ENCODE measurements at regions not wholly inside any gene's neighbourhood (a gene's known extent, or its start where the extent isn't known, plus 50 kb on each side); places are given as distances from the start of the nearest gene placed in this dataset.

- TF ChIP-seq ZNF512 (CRISPR knock-in tag; IDR thresholded peaks at IDR 0.05) (no peak), ZNF746 (CRISPR knock-in tag; IDR thresholded peaks at IDR 0.05) (no peak), STAT6 (CRISPR knock-in tag; IDR thresholded peaks at IDR 0.05; ENCODE audit: borderline replicate concordance) (no peak), MTA3 (CRISPR knock-in tag; IDR thresholded peaks at IDR 0.05) (no peak), NRL (CRISPR knock-in tag; IDR thresholded peaks at IDR 0.05; ENCODE audit: borderline replicate concordance) (no peak), ZNF839 (CRISPR knock-in tag; IDR thresholded peaks at IDR 0.05; ENCODE audit: borderline replicate concordance) (no peak), REL (CRISPR knock-in tag; conservative IDR thresholded peaks at IDR 0.05) (no peak), RARG (CRISPR knock-in tag; IDR thresholded peaks at IDR 0.05; ENCODE audit: low read depth) (no peak), MED8 (CRISPR knock-in tag; IDR thresholded peaks at IDR 0.05; ENCODE audit: insufficient replicate concordance) (no peak), FOXK2 (IDR thresholded peaks at IDR 0.05) (no peak), TAF15 (IDR thresholded peaks at IDR 0.05; ENCODE audit: low read depth, low read length, poor library complexity, severe bottlenecking) (no peak), POLR2AphosphoS5 (IDR thresholded peaks at IDR 0.05; ENCODE audit: low read depth, low read length) (no peak), TCF7 (IDR thresholded peaks at IDR 0.05; ENCODE audit: low read depth) (no peak), CTCF (CRISPR knock-in tag; IDR thresholded peaks at IDR 0.05) (no peak)
Measured at GRCh38 chr4:180333162-180333561, 1910.0 kb upstream of the TENM3 start.

Measured in HepG2 (cell line).